ENCODE measurements at regions not wholly inside any gene's neighbourhood (a gene's known extent, or its start where the extent isn't known, plus 50 kb on each side); places are given as distances from the start of the nearest gene placed in this dataset.
"Not testable (repeated sequence)": the region's sequence is repeated elsewhere in the genome, so short reads cannot be mapped to it uniquely, and the experiment has no call there.

DNA sequence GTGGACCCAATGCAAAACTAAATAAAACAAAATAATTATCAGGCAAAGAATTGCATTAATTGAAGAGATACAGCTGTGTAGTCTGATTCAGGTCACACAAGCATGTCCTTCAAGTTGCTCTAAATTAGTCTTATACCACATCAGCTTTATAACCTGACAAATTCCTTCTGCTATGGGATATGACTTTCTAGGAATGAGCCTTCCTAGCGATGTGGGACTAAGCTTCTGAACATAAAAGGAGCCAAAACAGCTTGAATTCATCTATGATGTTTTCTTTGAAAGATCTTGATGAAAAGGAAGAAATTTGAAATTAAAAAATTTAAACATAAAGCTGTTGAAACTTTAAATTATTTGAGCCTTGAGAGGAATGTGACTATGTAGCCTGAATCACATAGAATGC, 1409.1 kb downstream of the CDH11 start:
- no peak for DNase-seq (ENCODE audit: low read depth)

- no peak for DNase-seq (ENCODE audit: low read depth)
Observed at GRCh38 chr16:63703612-63704011, 1418.3 kb downstream of the CDH11 start.

DNA sequence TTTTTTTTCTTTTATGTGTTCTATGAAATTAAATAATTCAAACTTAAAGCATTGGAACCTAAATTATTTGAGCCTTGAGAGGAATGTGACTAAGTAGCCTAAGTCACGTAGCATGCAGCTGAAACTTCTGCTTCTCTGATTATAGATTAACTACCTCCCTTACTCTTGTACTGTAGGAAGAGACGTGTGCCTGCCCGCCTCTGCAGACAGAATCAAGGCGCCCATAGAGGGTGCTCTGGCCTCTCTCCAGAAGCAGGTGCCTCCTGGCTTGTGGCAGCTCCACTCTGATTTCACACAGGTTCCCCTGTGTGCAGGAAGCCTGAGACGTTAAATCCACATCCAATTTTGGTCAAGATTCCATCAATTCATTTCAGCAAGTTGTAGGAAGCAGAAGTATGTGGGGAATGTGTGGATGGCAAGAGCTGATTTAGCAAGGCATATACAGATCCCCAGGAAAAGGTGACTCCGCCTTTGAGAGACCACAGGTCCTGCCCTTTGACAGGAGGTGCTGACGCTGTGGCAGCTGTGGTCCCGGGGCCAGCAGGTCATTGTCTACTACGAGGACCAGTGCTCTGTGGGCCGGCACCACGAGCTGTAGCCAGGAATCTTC, 1418.8 kb downstream of the CDH11 start:
- no peak for DNase-seq (ENCODE audit: low read depth)

DNA sequence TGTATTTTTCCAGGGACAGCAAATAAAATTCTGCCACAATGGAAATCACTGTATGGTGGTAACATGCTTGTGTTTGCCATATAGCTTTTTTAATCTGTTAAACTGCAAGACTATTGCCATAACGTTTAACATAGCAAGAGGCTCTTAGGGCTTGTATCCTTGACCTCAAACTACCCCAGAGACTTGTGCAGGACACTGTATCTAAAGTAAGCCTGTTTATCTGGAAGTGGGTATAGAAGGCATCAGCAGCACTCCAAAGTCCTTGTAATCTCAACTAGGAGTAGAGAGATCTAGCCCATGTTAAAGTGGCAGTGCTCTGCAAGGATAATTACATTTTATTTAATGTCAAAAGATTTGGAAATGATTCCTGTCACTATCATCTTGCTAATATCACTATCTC, 1424.1 kb downstream of the CDH11 start:
- no peak for DNase-seq (ENCODE audit: low read depth)

DNA sequence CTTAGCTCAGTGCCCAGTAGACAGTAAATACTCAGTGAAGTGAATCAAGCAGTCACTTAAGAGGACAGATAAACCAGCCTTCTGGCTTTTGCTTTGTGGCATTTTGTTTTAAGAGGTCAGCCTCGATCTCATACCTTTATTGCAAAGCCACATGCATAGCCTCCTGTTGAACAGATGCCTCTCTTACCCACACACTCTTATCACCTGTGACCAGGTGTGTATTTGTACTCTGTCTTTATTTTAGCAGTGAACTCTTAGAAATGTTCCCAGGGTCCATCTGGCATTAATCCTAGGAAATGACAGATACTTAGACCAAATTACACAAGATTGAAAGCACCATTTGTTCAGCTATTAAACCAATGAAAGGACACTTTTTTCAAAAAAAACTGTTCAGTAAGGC, 1426.5 kb downstream of the CDH11 start:
- no peak for DNase-seq (ENCODE audit: low read depth)

DNA sequence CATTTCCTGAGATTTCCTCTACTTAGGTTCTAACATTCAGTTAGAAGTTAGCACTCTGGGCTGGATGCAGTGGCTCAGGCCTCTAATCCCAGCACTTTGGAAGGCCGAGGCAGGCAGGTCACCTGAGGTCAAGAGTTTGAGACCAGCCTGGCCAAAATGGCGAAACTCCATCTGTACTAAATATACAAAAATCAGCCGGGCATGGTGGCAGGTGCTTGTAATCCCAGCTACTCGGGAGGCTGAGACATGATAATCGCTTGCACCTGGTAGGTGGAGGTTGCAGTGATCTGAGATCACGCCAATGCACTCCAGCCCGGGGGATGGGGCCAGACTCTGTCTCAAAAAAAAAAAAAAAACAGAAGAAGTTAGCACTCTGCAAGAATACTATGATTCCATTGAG, 1430.9 kb downstream of the CDH11 start:
- no peak for DNase-seq (ENCODE audit: low read depth)

- no peak for DNase-seq (ENCODE audit: low read depth)
Observed at GRCh38 chr16:63690267-63690666, 1431.6 kb downstream of the CDH11 start.

GRCh38 chr16:63689068-63689467, 1432.8 kb downstream of the CDH11 start:
- DNase-seq (ENCODE audit: low read depth), result no peak

GRCh38 chr16:63684149-63685101, 1437.4 kb downstream of the CDH11 start:
- DNase-seq (ENCODE audit: low read depth), result no peak

- DNase-seq (ENCODE audit: low read depth), result no peak
Observed at GRCh38 chr16:63682844-63683243, 1439.0 kb downstream of the CDH11 start.

DNA sequence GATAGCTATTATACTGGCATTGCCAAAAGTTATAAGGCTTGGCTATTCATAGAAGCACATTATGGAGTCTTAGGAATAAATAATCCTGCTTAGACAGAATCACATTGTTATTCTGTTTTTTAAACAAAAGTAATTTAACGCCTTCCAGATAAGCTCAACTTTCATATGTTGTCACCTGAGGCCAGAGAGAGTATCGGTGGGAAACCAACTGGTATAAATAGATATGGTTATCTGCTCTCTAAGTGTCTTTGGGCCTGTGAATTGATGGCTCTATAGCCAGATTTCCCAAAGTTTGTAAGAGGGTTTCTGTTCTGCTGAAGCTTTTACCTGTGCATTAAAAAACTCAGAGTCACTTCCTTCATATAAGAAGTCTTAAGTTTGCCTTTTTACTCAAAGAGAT, 1449.4 kb downstream of the CDH11 start:
- DNase-seq (ENCODE audit: low read depth), result no peak

DNA sequence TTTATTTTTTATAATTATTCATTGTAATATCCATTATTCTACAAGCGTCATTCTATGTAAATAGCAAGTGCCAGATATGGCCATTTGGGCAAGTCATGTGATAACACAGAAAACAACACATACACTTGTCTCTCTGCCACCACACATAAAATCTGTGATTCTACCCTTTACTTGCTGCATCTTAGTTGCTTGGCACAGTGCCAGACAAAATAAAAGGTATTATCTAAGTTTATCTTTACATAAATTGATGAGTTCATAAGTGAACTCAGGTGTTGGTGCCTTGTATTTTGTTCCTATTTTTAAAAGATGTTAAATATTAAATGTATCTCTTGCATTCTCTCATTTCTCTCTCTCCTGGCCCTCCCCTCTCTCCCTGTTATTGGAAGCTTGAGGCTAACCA, 1458.7 kb downstream of the CDH11 start:
- no peak for DNase-seq (ENCODE audit: low read depth)

DNA sequence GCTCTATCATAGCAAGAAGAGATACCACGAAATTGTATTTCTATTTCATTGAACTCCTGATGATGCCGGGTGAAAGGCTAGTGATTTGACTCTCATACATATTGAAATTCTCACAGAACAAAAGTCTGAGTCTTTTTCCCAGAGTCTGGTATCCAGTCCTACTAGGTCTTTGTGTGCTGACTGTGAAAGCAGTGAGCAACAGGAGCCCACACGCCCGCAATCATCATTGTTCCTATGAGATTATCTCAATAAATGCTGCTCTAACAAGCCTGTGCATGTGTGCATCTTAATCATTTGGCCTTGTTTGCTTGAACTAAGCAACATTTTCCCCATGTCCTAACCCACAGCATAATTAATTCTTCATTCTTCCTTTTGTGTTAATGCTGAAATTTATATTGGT, 1466.0 kb downstream of the CDH11 start:
- no peak for DNase-seq (ENCODE audit: low read depth)

DNA sequence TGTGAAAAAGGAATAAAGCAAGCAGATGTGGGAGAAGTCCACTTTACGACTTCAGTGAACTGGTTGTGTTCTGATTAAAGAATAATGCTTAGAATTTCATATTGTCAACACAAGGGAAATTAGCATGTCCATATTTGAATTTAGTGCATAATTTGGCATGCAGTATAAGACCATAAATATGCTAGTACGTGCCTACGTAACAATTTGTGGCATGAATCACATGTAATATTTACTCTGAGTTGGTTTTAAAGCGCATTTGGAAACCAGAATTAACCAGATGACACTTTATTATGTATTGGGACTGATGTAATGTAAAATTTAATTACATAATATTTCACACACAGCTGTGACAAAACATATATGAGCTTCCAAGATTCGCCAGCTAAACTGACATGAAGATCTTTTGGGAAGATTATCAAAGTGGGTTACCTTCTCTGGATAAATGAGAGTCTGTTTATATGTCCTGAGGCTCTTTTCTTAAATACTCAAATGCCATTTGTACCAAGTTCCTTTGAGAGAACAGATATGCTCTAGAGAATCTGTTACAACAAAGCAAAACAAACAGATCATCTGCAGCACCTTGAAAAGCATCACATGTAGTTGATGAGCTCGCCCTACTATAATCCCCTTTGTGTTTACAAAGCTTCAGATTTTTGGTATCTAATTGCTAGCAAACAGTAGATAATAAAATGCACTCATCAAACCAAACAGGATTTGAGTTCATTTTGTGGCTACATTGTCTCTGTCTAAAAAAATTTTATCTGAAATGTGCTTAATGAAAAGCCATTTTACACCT, 1468.6 kb downstream of the CDH11 start:
- no peak for DNase-seq (ENCODE audit: low read depth)

DNA sequence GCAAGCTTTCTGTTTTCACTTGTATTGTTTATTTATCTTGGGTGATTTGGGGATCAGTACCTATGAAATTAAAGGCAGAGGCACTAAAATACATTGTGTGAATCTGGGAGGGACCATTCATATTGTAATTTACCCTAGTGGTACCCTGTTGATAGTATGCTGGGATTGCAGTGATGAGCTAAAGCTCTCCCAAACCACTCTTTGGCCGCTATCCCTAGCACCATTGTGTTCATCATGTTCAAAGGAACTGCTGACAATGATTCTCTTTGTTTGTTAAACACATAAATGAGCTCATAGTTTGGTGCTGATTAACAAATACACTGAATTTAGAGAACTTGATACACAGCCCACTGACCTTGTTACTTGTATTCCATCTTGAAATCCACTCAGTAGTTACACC, 1469.8 kb downstream of the CDH11 start:
- no peak for DNase-seq (ENCODE audit: low read depth)

DNA sequence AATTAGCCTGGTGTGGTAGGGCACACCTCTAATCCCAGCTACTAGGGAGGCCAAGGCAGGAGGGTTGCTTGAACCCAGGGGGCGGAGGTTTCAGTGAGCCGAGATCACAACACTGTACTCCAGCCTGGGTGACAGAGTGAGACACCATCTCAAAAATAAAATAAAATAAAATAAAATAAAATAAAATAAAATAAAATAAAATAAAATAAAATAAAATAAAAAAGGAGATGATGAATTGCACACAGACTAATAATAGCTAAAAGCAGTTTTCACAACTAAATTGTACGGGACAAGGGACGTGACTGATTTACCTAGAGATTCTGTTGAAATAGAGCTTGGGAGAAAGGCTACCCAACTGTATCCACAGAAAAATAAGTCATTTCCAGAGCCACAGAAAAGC, 1471.3 kb downstream of the CDH11 start:
- DNase-seq (ENCODE audit: low read depth), result no peak

- not testable (repeated sequence) for DNase-seq (ENCODE audit: low read depth)
Observed at GRCh38 chr16:63633706-63634445, 1488.0 kb downstream of the CDH11 start.

- no peak for DNase-seq (ENCODE audit: low read depth)
Observed at GRCh38 chr16:63629272-63629671, 1492.6 kb downstream of the CDH11 start.

DNA sequence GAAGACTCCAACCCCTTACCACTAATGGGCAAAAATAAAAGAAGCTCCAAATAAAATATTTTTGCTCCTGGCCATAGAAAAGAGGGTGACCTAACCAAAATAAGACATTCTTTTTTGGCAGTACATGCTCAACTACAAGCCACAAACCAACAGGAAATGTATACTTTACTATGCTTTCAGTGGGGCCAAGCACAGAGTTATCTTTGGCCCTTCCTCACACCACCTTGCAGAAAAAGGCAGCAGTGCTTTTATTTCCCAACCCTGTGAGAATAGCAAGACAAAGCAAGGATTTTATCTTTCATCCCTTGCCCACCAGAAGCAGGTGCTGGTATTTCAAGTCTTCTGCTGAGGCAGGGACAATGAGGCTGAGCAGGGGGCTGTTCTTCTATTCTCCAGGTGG, 1493.1 kb downstream of the CDH11 start:
- DNase-seq (ENCODE audit: low read depth), result no peak

GRCh38 chr16:63625126-63625525, 1496.7 kb downstream of the CDH11 start:
- no peak for DNase-seq (ENCODE audit: low read depth)

DNA sequence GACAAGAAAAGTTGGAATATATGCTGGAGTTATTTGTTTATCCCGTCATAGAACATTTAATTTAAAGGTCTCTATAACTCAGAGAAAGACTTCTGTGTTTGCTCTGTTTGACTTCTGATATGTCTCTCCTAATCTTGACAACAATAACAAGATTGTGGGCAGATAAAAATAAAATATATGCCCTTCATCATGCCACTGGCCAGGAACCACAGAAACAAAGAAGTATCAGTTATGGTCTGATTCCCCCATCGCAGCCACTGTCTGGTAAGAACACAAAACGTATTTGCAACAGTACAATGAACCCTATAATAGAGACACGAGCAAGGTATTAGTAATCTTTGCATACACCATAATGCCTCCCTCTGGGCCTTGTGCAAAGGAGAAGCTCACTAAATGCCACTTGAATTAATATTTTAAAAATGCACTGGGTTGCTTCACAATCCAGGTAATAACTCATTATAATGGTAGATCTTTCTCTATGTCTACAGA, 1498.3 kb downstream of the CDH11 start:
- DNase-seq (ENCODE audit: low read depth), result no peak
